T-cell (primary cell): ENCODE measurements at regions not wholly inside any gene's neighbourhood (a gene's known extent, or its start where the extent isn't known, plus 50 kb on each side); places are given as distances from the start of the nearest gene placed in this dataset.

Experiments
- ATAC-seq, 4 experiments: fragments of 200-7000 bp in 3 of 4; fragments of 150-1000 bp in 1 of 4; cut with Tn5 transposase; replicated peaks in 1 of 4; 1 replicate in 3 of 4; 2 replicates in 1 of 4; pipeline ENCODE4 v1.10.0; 2021; ENCODE audit warnings: moderate library complexity in 3 of 4, mild to moderate bottlenecking in 2 of 4, moderate number of reproducible peaks in 1 of 4
- CTCF ChIA-PET, 2 donors: fragments of 300-600 bp; sonication (Branson Sonifier 250); formaldehyde crosslinking; loops; one replicate each; lab custom pipeline; 2022; ENCODE audit warnings: antibody characterized with exemption in 2 of 2; lab: Charles Lee
- POLR2A ChIA-PET, 2 donors: fragments of 300-600 bp; sonication (Branson Sonifier 250); formaldehyde crosslinking; loops; one replicate each; lab custom pipeline; 2022; ENCODE audit warnings: antibody characterized with exemption in 2 of 2; lab: Charles Lee
- DNase-seq, 35 experiments: peaks; one replicate each; pipeline versions ENCODE4 v3.0.0 to v3.0.0-alpha.2; 2013 to 2023
- H3K27ac ChIP-seq: one replicate; pipeline ENCODE4 v1.5.1; 2013; ENCODE audit warnings: low read length
- H3K27me3 ChIP-seq, 2 experiments: replicated peaks in 1 of 2; 1 replicate in 1 of 2; 2 replicates in 1 of 2; pipeline versions ENCODE4 v1.6.1 to v1.7.0; 2013; ENCODE audit warnings: low read length in 1 of 2, mixed read lengths in 1 of 2; ENCODE audit not compliant: control insufficient read depth in 2 of 2, insufficient read depth in 2 of 2; ENCODE audit errors: extremely low read depth in 1 of 2
- H3K36me3 ChIP-seq, 2 donors: 1 replicate in 1 of 2; 2 replicates in 1 of 2; pipeline versions ENCODE4 v1.6.1 to v1.7.0; 2013; ENCODE audit warnings: low read length in 1 of 2; ENCODE audit not compliant: control insufficient read depth in 2 of 2, insufficient read depth in 1 of 2; ENCODE audit errors: extremely low read depth in 1 of 2
- H3K4me1 ChIP-seq, 2 experiments: 1 replicate in 1 of 2; 2 replicates in 1 of 2; pipeline versions ENCODE4 v1.6.1 to v1.7.0; 2013; ENCODE audit warnings: low read length in 2 of 2, mixed read lengths in 1 of 2; ENCODE audit not compliant: insufficient read depth in 2 of 2, control insufficient read depth in 1 of 2; ENCODE audit errors: extremely low read depth in 1 of 2
- H3K4me3 ChIP-seq, 2 donors: 1 replicate in 1 of 2; 2 replicates in 1 of 2; pipeline versions ENCODE4 v1.5.1 to v1.7.0; 2013; ENCODE audit warnings: mild to moderate bottlenecking in 2 of 2, low read length in 1 of 2, moderate library complexity in 1 of 2; ENCODE audit not compliant: control insufficient read depth in 1 of 2; ENCODE audit errors: extremely low read depth in 1 of 2
- H3K9me3 ChIP-seq: 2 replicates; pipeline ENCODE4 v1.7.0; 2013
- H3K27ac Mint-ChIP-seq, 2 donors: one replicate each; pipeline ENCODE4 v1.8.0; 2020 to 2021; ENCODE audit warnings: mild to moderate bottlenecking in 2 of 2, mixed read lengths in 2 of 2
- H3K27me3 Mint-ChIP-seq, 2 donors: one replicate each; pipeline ENCODE4 v1.8.0; 2021 to 2022; ENCODE audit warnings: mixed read lengths in 2 of 2
- H3K36me3 Mint-ChIP-seq: one replicate; pipeline ENCODE4 v1.8.0; 2021; ENCODE audit warnings: mixed read lengths
- H3K4me1 Mint-ChIP-seq, 3 donors: one replicate each; pipeline ENCODE4 v1.8.0; 2020 to 2022; ENCODE audit warnings: mixed read lengths in 3 of 3, mild to moderate bottlenecking in 1 of 3
- H3K4me3 Mint-ChIP-seq, 3 donors: one replicate each; pipeline ENCODE4 v1.8.0; 2020 to 2022; ENCODE audit warnings: mild to moderate bottlenecking in 3 of 3, mixed read lengths in 3 of 3, moderate library complexity in 3 of 3
- H3K9me3 Mint-ChIP-seq, 3 donors: one replicate each; pipeline ENCODE4 v1.8.0; 2020 to 2022; ENCODE audit warnings: mixed read lengths in 3 of 3
- WGBS: methylation state at CpG from one replicate; pipeline ENCODE4 v1.1.5; 2013; ENCODE audit warnings: missing lambda C conversion rate; ENCODE audit not compliant: insufficient coverage; 5-methylcytosine and 5-hydroxymethylcytosine counted together

DNA sequence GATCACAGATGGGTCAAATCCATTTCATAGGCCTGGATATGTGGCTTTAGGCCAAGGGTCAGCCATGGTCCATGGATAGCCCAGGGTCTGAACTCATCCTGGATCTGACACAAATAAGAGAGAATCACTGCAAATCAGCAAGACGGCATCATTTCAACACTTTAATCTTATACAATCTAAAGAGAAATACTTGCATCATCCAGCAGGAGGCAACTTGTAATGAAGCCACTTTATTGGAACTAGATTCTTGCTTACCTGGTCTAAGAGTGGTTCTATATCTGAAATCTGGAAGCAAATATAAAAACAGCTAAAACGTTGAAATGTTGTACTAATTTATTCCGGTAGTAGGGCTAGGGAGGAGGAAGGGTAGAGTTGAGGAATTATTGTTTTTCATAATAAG lies 870.1 kb downstream of the JRKL start:
- Histone ChIP-seq H3K27ac (no peak overlapping the region), H3K4me3 (no peak overlapping the region), H3K36me3 (no peaks in the 10 kb centered on the region), H3K27me3 (no peaks in the 10 kb centered on the region), H3K9me3 (no peaks in the 10 kb centered on the region), H3K4me1 (no peaks in the 10 kb centered on the region)
- DNase-seq, result no peak
- ChIA-PET CTCF (no interaction called here), POLR2A (no interaction called here)
- ATAC-seq, result no peak
- H3K9me3 Mint-ChIP-seq, result peaks cover 8 to 17% (median 15%) of the 10 kb centered on the region in 3 donors
- H3K36me3 Mint-ChIP-seq, result no peaks in the 10 kb centered on the region
- no peaks in the 10 kb centered on the region for H3K4me1 Mint-ChIP-seq
- WGBS, result no CpG with 5 or more reads among the region's 3 CpGs
- no peaks in the 10 kb centered on the region for H3K27me3 Mint-ChIP-seq
- H3K27ac Mint-ChIP-seq, result no peak overlapping the region
- H3K4me3 Mint-ChIP-seq, result no peak overlapping the region

DNA sequence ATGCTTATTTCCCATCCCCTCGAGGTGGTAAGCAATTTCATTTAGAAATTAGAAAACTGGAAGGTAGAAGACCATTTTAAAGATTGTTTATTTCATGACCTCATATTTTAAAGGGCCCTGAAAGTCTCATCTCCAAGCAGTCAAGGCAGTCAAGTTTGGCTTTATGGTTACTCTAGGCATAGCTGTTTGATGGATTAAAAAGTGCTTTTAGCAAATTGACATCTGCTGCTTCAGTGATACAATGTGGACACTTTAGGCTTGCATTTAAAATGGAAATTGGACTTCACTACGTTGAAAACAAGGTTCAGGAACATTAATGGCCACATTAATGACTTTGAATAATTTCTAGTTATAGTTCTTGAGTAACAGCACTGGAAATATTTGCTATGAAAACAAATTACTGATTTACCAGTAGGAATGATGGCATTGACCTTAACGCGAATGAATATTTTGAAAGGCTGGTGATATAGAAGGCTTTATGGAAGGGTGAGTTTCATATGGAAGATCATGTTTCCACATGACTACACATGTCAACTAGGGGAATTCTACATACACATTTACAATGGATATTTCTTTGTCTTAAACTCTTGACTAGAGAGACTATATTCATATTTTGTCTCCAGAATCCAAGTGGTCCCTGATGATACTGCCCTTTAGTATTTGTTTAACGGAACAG lies 873.5 kb downstream of the JRKL start:
- 80% methylated on average over 1 of the region's 5 CpGs for WGBS
- H3K27ac Mint-ChIP-seq, result no peak overlapping the region
- DNase-seq, result no peak
- H3K27me3 ChIP-seq, result no peaks in the 10 kb centered on the region
- no peaks in the 10 kb centered on the region for H3K36me3 ChIP-seq
- no peaks in the 10 kb centered on the region for H3K9me3 ChIP-seq
- peaks cover 8 to 15% (median 14%) of the 10 kb centered on the region in 3 donors for H3K9me3 Mint-ChIP-seq
- H3K4me3 ChIP-seq, result no peak overlapping the region
- no peak overlapping the region for H3K4me3 Mint-ChIP-seq
- CTCF ChIA-PET, result no interaction called here
- H3K27ac ChIP-seq, result no peak overlapping the region
- no peaks in the 10 kb centered on the region for H3K27me3 Mint-ChIP-seq
- H3K4me1 ChIP-seq, result no peaks in the 10 kb centered on the region
- ATAC-seq, result no peak
- POLR2A ChIA-PET, result no interaction called here
- no peaks in the 10 kb centered on the region for H3K4me1 Mint-ChIP-seq
- no peaks in the 10 kb centered on the region for H3K36me3 Mint-ChIP-seq

GRCh38 chr11:97269527-97269926 lies 879.7 kb downstream of the JRKL start:
- Histone ChIP-seq H3K4me1 (no peaks in the 10 kb centered on the region), H3K27me3 (no peaks in the 10 kb centered on the region), H3K36me3 (no peaks in the 10 kb centered on the region), H3K4me3 (no peak overlapping the region), H3K27ac (no peak overlapping the region), H3K9me3 (no peaks in the 10 kb centered on the region)
- Mint-ChIP-seq H3K27ac (no peak overlapping the region), H3K4me1 (no peaks in the 10 kb centered on the region), H3K36me3 (no peaks in the 10 kb centered on the region), H3K4me3 (no peak overlapping the region), H3K9me3 (peaks cover 4 to 12% (median 7%) of the 10 kb centered on the region in 3 donors), H3K27me3 (no peaks in the 10 kb centered on the region)
- WGBS, result no CpG with 5 or more reads among the region's 4 CpGs
- ChIA-PET CTCF (no interaction called here), POLR2A (no interaction called here)
- ATAC-seq, result no peak
- DNase-seq, result no peak

DNA sequence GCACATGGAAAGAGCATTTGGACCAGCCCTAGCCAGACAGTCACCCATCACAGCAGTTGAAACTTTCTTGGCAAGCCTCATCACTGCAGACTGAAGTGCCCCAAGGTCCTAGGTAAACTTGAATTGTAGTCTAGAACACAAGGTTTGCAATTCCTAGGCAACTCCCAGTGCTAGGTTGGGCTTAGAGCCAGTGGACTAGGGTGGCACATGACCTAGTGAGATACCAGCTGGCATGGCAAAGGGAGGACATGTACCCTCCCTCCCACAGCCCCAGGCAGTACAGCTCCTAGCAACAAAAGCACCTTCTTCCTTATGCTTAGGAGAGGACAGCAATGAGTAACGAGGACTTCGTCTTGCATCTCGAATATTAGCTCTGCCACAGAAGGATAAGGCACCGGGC lies 889.5 kb downstream of the JRKL start:
- H3K4me3 Mint-ChIP-seq, result no peak overlapping the region

GRCh38 chr11:97280347-97280746 lies 890.5 kb downstream of the JRKL start:
- no peaks in the 10 kb centered on the region for H3K27me3 Mint-ChIP-seq
- no peak overlapping the region for H3K4me3 ChIP-seq
- H3K27me3 ChIP-seq, result no peaks in the 10 kb centered on the region
- H3K36me3 ChIP-seq, result no peaks in the 10 kb centered on the region
- CTCF ChIA-PET, result no interaction called here
- POLR2A ChIA-PET, result no interaction called here
- H3K36me3 Mint-ChIP-seq, result no peaks in the 10 kb centered on the region
- ATAC-seq, result no peak
- no peaks in the 10 kb centered on the region for H3K4me1 Mint-ChIP-seq
- no peak for DNase-seq
- no peak overlapping the region for H3K27ac ChIP-seq
- H3K9me3 Mint-ChIP-seq, result peaks cover 14 to 39% (median 25%) of the 10 kb centered on the region in 3 donors
- no peak overlapping the region for H3K4me3 Mint-ChIP-seq
- H3K27ac Mint-ChIP-seq, result no peak overlapping the region
- H3K4me1 ChIP-seq, result no peaks in the 10 kb centered on the region
- no peaks in the 10 kb centered on the region for H3K9me3 ChIP-seq
- WGBS, result 75% methylated on average over 1 of the region's 2 CpGs

More for the DNA sequence above, 889.5 kb downstream of the JRKL start:
- Mint-ChIP-seq H3K9me3 (peaks cover 16 to 42% (median 33%) of the 10 kb centered on the region in 3 donors), H3K27ac (no peak overlapping the region), H3K36me3 (no peaks in the 10 kb centered on the region), H3K4me1 (no peaks in the 10 kb centered on the region), H3K27me3 (no peaks in the 10 kb centered on the region)
- DNase-seq (no peak), ATAC-seq (no peak)
- no peaks in the 10 kb centered on the region for H3K36me3 ChIP-seq
- no peak overlapping the region for H3K4me3 ChIP-seq
- no peaks in the 10 kb centered on the region for H3K4me1 ChIP-seq
- no peaks in the 10 kb centered on the region for H3K9me3 ChIP-seq
- H3K27me3 ChIP-seq, result no peaks in the 10 kb centered on the region
- H3K27ac ChIP-seq, result no peak overlapping the region
- POLR2A ChIA-PET, result interaction anchor here in 1 of 2 donors (0.6 kb wide), 1 partner anchor 1673 kb away, joined by 5 read pairs; no protein-coding TSS in a partner anchor
- 90% methylated on average over 3 of the region's 4 CpGs for WGBS
- CTCF ChIA-PET, result no interaction called here

DNA sequence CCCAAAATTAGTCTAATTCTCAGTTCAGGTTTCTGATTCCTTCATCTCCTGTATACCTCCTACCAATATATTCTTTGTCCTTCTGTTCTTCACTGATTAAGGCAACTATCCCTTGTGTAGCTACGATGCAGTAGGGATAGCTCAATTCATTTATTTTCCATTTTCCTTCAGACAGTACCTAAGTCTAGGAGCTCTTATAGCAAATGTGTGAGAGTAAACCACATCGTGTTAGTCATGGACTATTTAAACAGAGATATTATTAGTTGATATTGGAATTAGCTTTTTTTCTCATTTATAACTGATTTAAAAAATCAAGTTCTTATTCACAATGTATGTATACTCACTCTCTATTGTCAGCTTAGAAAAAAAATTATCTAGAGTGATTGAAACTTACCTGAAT lies 900.0 kb downstream of the JRKL start:
- Histone ChIP-seq H3K4me1 (no peaks in the 10 kb centered on the region), H3K9me3 (no peaks in the 10 kb centered on the region), H3K4me3 (no peak overlapping the region), H3K27ac (no peak overlapping the region), H3K27me3 (no peaks in the 10 kb centered on the region), H3K36me3 (no peaks in the 10 kb centered on the region)
- ATAC-seq (no peak), DNase-seq (no peak)
- Mint-ChIP-seq H3K9me3 (peaks cover 2 to 19% (median 18%) of the 10 kb centered on the region in 3 donors), H3K27ac (no peak overlapping the region), H3K27me3 (no peaks in the 10 kb centered on the region), H3K36me3 (no peaks in the 10 kb centered on the region), H3K4me1 (no peaks in the 10 kb centered on the region), H3K4me3 (no peak overlapping the region)
- ChIA-PET POLR2A (no interaction called here), CTCF (no interaction called here)
- no CpG with 5 or more reads among the region's 2 CpGs for WGBS
